ENCODE measurements at regions not wholly inside any gene's neighbourhood (a gene's known extent, or its start where the extent isn't known, plus 50 kb on each side); places are given as distances from the start of the nearest gene placed in this dataset.

DNA sequence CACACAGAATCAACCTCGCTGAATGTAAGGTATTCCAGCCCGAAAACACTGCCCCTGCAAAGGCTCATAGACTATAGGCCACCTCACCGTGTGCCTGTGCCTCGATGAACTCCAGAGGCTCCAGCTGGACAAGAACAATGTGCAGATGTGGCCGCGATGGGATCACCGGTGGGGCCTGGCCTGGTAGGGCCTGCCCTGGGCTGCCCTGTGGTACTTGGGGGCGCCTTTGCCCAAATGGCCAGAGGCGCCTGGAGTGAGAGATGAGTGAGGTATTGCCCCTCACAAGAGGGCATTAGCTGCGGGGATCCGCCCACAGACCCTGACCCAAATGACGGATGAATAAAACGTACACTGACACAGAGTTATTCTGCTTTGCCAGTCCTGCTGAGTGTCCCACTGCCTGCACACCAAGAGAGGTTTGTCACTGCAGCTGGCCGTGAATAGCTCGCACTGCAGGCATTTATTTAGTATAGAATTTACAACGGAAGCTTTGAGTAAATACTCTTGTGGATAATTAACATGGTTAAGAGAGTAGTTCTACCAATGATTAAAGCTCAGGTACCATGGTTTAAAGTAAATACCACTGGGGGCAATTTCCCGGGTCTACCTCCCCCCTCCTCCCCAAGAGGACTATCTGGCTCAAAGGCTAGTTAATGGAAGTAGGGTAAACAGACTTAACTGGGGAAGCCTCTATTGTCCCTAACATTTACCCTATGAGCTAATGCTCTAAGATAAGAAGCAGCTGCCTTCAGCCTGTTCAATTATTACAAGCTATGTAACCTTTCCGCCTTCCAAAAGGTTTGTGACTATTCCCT, 101.1 kb upstream of the IGLL5 start:
- WGBS, 2 donors: 78 to 79% methylated on average over 16 to 18 of the region's 18 CpGs
- no peak for DNase-seq
- intact Hi-C loops (cut with DNase I): no loop called here

DNA sequence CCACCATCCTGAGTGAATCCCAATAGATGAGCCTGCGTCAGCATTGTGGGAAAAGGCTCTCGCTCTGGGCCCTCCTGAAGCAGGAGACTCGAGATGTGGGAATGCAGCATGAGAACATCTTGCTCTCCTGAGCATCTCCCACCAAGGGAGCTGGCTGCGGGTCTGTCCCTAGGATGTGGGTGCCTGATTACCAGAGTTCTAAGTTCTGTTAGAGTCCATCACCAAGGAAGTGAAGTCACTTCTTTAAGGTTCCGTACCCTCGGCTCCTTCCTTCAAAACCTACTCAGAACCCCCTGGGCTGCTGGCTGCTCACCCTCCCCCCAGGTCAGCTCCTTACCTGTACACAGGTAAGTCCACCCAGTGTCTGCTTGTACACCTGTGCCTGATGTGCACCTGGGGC, 100.5 kb upstream of the IGLL5 start:
- TF ChIP-seq POLR2A (IDR thresholded peaks at IDR 0.05): no peak
- TF ChIP-seq, protein P1, sequence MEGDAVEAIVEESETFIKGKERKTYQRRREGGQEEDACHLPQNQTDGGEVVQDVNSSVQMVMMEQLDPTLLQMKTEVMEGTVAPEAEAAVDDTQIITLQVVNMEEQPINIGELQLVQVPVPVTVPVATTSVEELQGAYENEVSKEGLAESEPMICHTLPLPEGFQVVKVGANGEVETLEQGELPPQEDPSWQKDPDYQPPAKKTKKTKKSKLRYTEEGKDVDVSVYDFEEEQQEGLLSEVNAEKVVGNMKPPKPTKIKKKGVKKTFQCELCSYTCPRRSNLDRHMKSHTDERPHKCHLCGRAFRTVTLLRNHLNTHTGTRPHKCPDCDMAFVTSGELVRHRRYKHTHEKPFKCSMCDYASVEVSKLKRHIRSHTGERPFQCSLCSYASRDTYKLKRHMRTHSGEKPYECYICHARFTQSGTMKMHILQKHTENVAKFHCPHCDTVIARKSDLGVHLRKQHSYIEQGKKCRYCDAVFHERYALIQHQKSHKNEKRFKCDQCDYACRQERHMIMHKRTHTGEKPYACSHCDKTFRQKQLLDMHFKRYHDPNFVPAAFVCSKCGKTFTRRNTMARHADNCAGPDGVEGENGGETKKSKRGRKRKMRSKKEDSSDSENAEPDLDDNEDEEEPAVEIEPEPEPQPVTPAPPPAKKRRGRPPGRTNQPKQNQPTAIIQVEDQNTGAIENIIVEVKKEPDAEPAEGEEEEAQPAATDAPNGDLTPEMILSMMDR (IDR thresholded peaks at IDR 0.05): no peak
- Histone ChIP-seq H3K4me1 (no peaks in the 10 kb centered on the region), H3K27me3 (no peaks in the 10 kb centered on the region), H3K4me3 (replicated peaks in 1 of 3) (no peak overlapping the region), H3K9me3 (no peaks in the 10 kb centered on the region), H3K36me3 (no peaks in the 10 kb centered on the region), H3K27ac (no peak overlapping the region)
- 87 to 92% methylated on average over 6 of the region's 6 CpGs for WGBS, 2 donors
- DNase-seq: no peak
- intact Hi-C loops (cut with DNase I): no loop called here

More for the DNA sequence above, 101.1 kb upstream of the IGLL5 start:
- no peak overlapping the region for H3K4me3 ChIP-seq (replicated peaks in 1 of 3)
- H3K36me3 ChIP-seq: no peaks in the 10 kb centered on the region
- no peak for TF ChIP-seq POLR2A (IDR thresholded peaks at IDR 0.05)
- TF ChIP-seq, protein P1 (IDR thresholded peaks at IDR 0.05): no peak
- no peak overlapping the region for H3K27ac ChIP-seq
- H3K4me1 ChIP-seq: no peaks in the 10 kb centered on the region
- H3K27me3 ChIP-seq: no peaks in the 10 kb centered on the region
- H3K9me3 ChIP-seq: no peaks in the 10 kb centered on the region

DNA sequence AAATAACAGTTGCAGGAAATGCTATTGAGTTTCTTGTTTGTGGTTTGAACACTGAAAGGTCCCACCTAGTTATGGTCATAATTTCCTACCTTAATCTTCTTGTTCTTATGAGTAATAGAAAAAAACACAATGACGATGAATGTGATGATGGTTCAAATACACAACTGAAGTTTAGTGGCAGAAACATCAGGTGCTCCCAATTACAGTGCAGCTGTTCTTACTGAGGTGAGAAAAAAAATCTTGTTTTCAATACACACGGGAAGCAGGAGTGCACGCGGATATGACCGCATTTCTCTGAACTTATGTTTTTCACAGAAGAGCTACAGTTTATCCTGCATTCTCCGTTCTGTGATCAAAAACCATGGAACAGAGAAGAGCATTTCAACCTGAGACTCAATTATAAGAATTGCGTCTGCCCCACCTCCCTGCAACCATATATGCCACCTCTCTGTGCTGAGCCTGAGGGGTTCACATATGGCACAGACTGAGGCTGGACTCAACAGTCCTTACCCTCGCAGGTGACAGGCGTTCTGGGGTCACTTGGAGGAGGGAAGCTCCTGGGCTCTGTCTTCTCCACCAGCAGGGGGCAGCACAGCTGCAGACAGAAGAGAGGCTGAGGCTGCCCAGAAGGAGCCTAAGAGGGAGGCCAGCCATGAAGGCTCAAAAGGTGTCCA, 99.7 kb upstream of the IGLL5 start:
- no peaks in the 10 kb centered on the region for H3K27me3 ChIP-seq
- intact Hi-C loops (cut with DNase I): no loop called here
- no peak overlapping the region for H3K27ac ChIP-seq
- no peaks in the 10 kb centered on the region for H3K9me3 ChIP-seq
- TF ChIP-seq POLR2A (IDR thresholded peaks at IDR 0.05): no peak
- TF ChIP-seq, protein P1 (IDR thresholded peaks at IDR 0.05): peak; percentile 15 to 62 (median 42)
- DNase-seq: peak; percentile 38 to 47
- H3K4me3 ChIP-seq (replicated peaks in 1 of 3): no peak overlapping the region
- no peaks in the 10 kb centered on the region for H3K4me1 ChIP-seq
- H3K36me3 ChIP-seq: no peaks in the 10 kb centered on the region
- 57 to 58% methylated on average over 9 of the region's 9 CpGs for WGBS, 2 donors

DNA sequence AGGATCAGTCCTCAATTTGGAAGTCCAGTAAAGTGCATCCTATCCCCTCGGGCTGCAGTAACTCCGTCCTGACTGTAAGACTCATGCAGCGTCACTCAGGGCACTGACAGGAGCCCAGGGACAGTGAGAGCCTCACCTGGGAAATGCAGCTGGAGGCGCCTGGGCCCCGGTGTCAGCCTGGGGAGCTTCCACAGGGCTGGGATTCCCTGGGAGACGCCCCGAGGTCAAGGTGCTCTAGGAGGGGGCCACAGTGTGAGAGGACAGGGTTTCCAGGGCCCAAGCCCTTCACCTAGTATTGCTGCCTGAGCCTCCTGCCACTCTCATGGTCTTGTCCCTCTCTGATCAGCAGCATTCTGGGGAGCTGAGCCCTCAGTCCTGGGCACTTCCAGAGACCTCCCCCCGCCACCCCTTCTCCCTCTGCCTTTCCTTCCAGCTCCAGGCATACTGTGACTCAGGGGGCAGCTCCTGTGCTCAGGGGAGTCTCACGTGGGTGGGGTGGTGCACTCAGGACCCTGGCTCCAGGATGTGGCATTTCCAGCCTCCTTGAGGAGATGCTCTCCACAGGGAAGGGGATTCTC, 99.1 kb upstream of the IGLL5 start:
- no peaks in the 10 kb centered on the region for H3K9me3 ChIP-seq
- intact Hi-C loops (cut with DNase I): no loop called here
- WGBS, 2 donors: 80 to 86% methylated on average over 6 to 8 of the region's 9 CpGs
- H3K27ac ChIP-seq: no peak overlapping the region
- no peaks in the 10 kb centered on the region for H3K27me3 ChIP-seq
- no peak overlapping the region for H3K4me3 ChIP-seq (replicated peaks in 1 of 3)
- no peaks in the 10 kb centered on the region for H3K4me1 ChIP-seq
- no peak for DNase-seq
- TF ChIP-seq POLR2A (IDR thresholded peaks at IDR 0.05): no peak
- TF ChIP-seq, protein P1 (IDR thresholded peaks at IDR 0.05): no peak
- H3K36me3 ChIP-seq: no peaks in the 10 kb centered on the region

Data from thyroid gland (tissue), 4 donors.